NT2/D1 (cell line): ENCODE measurements at regions not wholly inside any gene's neighbourhood (a gene's known extent, or its start where the extent isn't known, plus 50 kb on each side); places are given as distances from the start of the nearest gene placed in this dataset.

ENCODE experiments used
- SUZ12 ChIP-seq: IDR thresholded peaks from 2 replicates; pipeline ENCODE4 v1.6.1; 2011; ENCODE audit not compliant: insufficient read length, insufficient read depth; ENCODE audit errors: extremely low read depth
- YY1 ChIP-seq: IDR thresholded peaks from 2 replicates; pipeline ENCODE4 v1.6.1; 2011; ENCODE audit not compliant: insufficient read length, insufficient read depth
- ZNF274 ChIP-seq: IDR thresholded peaks from 2 replicates; pipeline ENCODE4 v1.6.1; 2011; ENCODE audit warnings: mild to moderate bottlenecking, low read depth, low read length

DNA sequence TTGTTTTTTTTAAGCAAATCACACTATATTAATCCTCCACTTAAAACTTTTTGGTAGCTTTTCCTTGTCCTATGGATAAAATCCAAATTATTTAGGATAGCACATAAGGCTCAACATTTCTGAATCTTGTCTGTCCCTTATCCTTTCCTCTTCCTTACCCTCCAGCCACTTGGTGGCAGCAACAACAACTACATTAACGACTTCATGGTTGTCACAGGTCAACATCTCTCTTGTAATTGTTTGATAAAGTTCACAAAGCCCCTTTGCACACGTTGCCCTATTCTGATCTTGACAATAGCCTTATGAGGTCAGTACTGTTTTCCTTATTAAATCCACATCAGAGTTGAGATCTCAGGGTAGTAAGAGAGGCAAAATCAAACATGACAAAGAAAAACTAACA is 269.0 kb upstream of the PABPC4L start:
- TF ChIP-seq SUZ12 (no peak), YY1 (no peak), ZNF274 (no peak)
